OCI-LY7 (cell line): ENCODE measurements at regions not wholly inside any gene's neighbourhood (a gene's known extent, or its start where the extent isn't known, plus 50 kb on each side); places are given as distances from the start of the nearest gene placed in this dataset.

Experiments used
- BruUV-seq: library from RNA; stranded (reverse); fragments of 400-500 nt; replicated peaks from 2 replicates; lab custom pipeline; 2021; lab: Mats Ljungman, UMichigan
- CTCF ChIA-PET: fragments of 300-600 bp; sonication (Branson Sonifier 250); formaldehyde crosslinking; loops from one replicate; lab custom pipeline; 2022; ENCODE audit warnings: antibody characterized with exemption; ENCODE audit not compliant: unreplicated experiment; lab: Charles Lee
- POLR2A ChIA-PET: fragments of 300-600 bp; sonication (Branson Sonifier 250); formaldehyde crosslinking; loops from one replicate; lab custom pipeline; 2022; ENCODE audit warnings: antibody characterized with exemption; lab: Charles Lee
- DNase-seq: peaks from one replicate; pipeline ENCODE4 v3.0.0-alpha.2; 2015; ENCODE audit warnings: low spot score
- H2AFZ ChIP-seq: fragments of 200-600 bp; sonication (generic), shearing (Covaris generic); 2 replicates; pipeline ENCODE4 v1.6.1; 2014; ENCODE audit warnings: mild to moderate bottlenecking, antibody characterized with exemption, low read length, moderate library complexity
- H3K27ac ChIP-seq: fragments of 200-600 bp; sonication (generic); 2 replicates; pipeline ENCODE4 v1.5.1; 2014; ENCODE audit warnings: mixed run types, low read depth, mild to moderate bottlenecking, moderate library complexity, low read length, inconsistent platforms; ENCODE audit not compliant: poor library complexity, severe bottlenecking
- H3K36me3 ChIP-seq: fragments of 200-600 bp; sonication (generic); 2 replicates; pipeline ENCODE4 v1.6.1; 2014; ENCODE audit warnings: mild to moderate bottlenecking, antibody characterized with exemption, low read length, moderate library complexity, mixed read lengths; ENCODE audit not compliant: insufficient read depth
- H3K4me1 ChIP-seq: fragments of 200-600 bp; sonication (generic); 2 replicates; pipeline ENCODE4 v1.5.1; 2014; ENCODE audit warnings: mild to moderate bottlenecking, low read length; ENCODE audit not compliant: insufficient read depth, poor library complexity, severe bottlenecking
- H3K4me2 ChIP-seq: fragments of 200-600 bp; sonication (generic); 2 replicates; pipeline ENCODE4 v1.6.1; 2014; ENCODE audit warnings: mild to moderate bottlenecking, low read length
- H3K4me3 ChIP-seq: fragments of 200-600 bp; sonication (generic); 2 replicates; pipeline ENCODE4 v1.5.1; 2014; ENCODE audit warnings: mild to moderate bottlenecking, low read depth, low read length; ENCODE audit not compliant: poor library complexity, severe bottlenecking
- H3K79me2 ChIP-seq: fragments of 200-600 bp; sonication (generic); 2 replicates; pipeline ENCODE4 v1.6.1; 2016; ENCODE audit warnings: low read depth, mild to moderate bottlenecking, low read length, moderate library complexity, mixed read lengths; ENCODE audit not compliant: insufficient read depth
- H3K9me2 ChIP-seq: fragments of 200-600 bp; sonication (generic); 2 replicates; pipeline ENCODE4 v1.6.1; 2016; ENCODE audit warnings: mild to moderate bottlenecking, low read length, mixed read lengths; ENCODE audit not compliant: insufficient read depth
- H3K9me3 ChIP-seq: fragments of 200-600 bp; sonication (generic); 2 replicates; pipeline ENCODE4 v1.6.1; 2014; ENCODE audit warnings: mild to moderate bottlenecking, mixed run types, low read length, mixed read lengths
- H4K20me1 ChIP-seq: fragments of 200-600 bp; sonication (generic); 2 replicates; pipeline ENCODE4 v1.6.1; 2014; ENCODE audit warnings: mild to moderate bottlenecking, antibody characterized with exemption, low read length, moderate library complexity, mixed read lengths; ENCODE audit not compliant: insufficient read depth
- CTCF ChIP-seq: fragments of 200-600 bp; sonication (generic); conservative IDR thresholded peaks from 2 replicates; pipeline ENCODE4 v1.5.1; 2014; ENCODE audit warnings: mild to moderate bottlenecking, antibody characterized with exemption, low read length, moderate library complexity, mixed read lengths
- EZH2phosphoT487 ChIP-seq: fragments of 200-600 bp; sonication (generic); IDR thresholded peaks from 2 replicates; pipeline ENCODE4 v1.6.1; 2018; ENCODE audit warnings: low read depth, borderline replicate concordance, mild to moderate bottlenecking, mixed run types, antibody characterized with exemption, low read length, moderate library complexity, mixed read lengths
- intact Hi-C: fragments of 100-400 bp; cut with micrococcal nuclease; formaldehyde crosslinking; loops from one replicate; pipeline ENCODE4 v1.10.0; 2022; ENCODE audit not compliant: unreplicated experiment

- DNase-seq = no peak
- H3K27ac ChIP-seq = no peak overlapping the region
- no peak overlapping the region for H3K4me3 ChIP-seq
- BruUV-seq = no TSS peak
- ChIA-PET CTCF (no interaction called here), POLR2A (no interaction called here)
- intact Hi-C loops = no loop called here
- no peaks in the 10 kb centered on the region for H3K36me3 ChIP-seq
- H2AFZ ChIP-seq = no peak overlapping the region
- no peaks in the 10 kb centered on the region for H3K9me3 ChIP-seq
- no peaks in the 10 kb centered on the region for H3K9me2 ChIP-seq
- peaks cover 5% of the 10 kb centered on the region for H3K4me1 ChIP-seq
- H3K4me2 ChIP-seq = no peak overlapping the region
- no peaks in the 10 kb centered on the region for H4K20me1 ChIP-seq
- no peaks in the 10 kb centered on the region for H3K79me2 ChIP-seq
- no peak for TF ChIP-seq EZH2phosphoT487
- no peak for TF ChIP-seq CTCF
These were observed 414.4 kb upstream of the CFAP20DC start for GRCh38 chr3:59464187-59464586.

DNA sequence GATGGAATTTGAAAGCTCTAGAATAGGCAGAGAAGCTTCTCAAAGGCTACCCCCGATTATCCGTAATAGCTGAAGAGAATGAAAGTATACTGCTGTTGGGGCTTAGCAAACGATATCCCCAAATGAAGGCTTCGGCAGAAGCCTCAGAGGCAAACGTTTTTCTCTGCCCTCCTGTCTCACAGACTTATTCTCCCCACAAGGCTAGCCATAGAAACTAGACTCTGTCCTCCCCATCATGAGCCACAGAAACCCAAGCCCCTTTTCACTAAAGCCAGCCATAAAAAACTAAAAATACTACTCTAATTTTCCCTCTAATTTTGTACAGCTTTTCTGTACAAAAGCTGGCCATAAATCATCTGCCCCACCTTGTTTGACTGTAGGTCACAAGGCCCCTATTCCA, 413.4 kb upstream of the CFAP20DC start:
- H3K4me1 ChIP-seq = peaks cover 5% of the 10 kb centered on the region
- intact Hi-C loops = no loop called here
- no peaks in the 10 kb centered on the region for H3K79me2 ChIP-seq
- no peak overlapping the region for H3K4me2 ChIP-seq
- H2AFZ ChIP-seq = no peak overlapping the region
- no peaks in the 10 kb centered on the region for H3K9me3 ChIP-seq
- no peak for DNase-seq
- H3K4me3 ChIP-seq = no peak overlapping the region
- no peak overlapping the region for H3K27ac ChIP-seq
- ChIA-PET POLR2A (interaction anchor here (1.5 kb wide), 1 partner anchor 27 kb away, joined by 3 read pairs; no protein-coding TSS in a partner anchor), CTCF (no interaction called here)
- H3K36me3 ChIP-seq = no peaks in the 10 kb centered on the region
- H3K9me2 ChIP-seq = no peaks in the 10 kb centered on the region
- no TSS peak for BruUV-seq
- TF ChIP-seq EZH2phosphoT487 (no peak), CTCF (no peak)
- no peaks in the 10 kb centered on the region for H4K20me1 ChIP-seq

GRCh38 chr3:59460068-59460467, 410.2 kb upstream of the CFAP20DC start:
- Histone ChIP-seq H3K4me2 (no peak overlapping the region), H4K20me1 (no peaks in the 10 kb centered on the region), H3K4me3 (no peak overlapping the region), H3K36me3 (no peaks in the 10 kb centered on the region), H3K79me2 (no peaks in the 10 kb centered on the region), H2AFZ (no peak overlapping the region), H3K9me3 (no peaks in the 10 kb centered on the region), H3K4me1 (no peaks in the 10 kb centered on the region), H3K9me2 (no peaks in the 10 kb centered on the region), H3K27ac (no peak overlapping the region)
- ChIA-PET POLR2A (no interaction called here), CTCF (no interaction called here)
- no TSS peak for BruUV-seq
- TF ChIP-seq CTCF = no peak
- TF ChIP-seq EZH2phosphoT487 = no peak
- no peak for DNase-seq
- intact Hi-C loops = no loop called here
